ENCODE measurements at regions not wholly inside any gene's neighbourhood (a gene's known extent, or its start where the extent isn't known, plus 50 kb on each side); places are given as distances from the start of the nearest gene placed in this dataset.

- TF ChIP-seq POLR2A (IDR thresholded peaks at IDR 0.05; ENCODE audit: low read depth) (no peak), POLR2AphosphoS5 (IDR thresholded peaks at IDR 0.05) (no peak), EP300 (IDR thresholded peaks at IDR 0.05) (no peak)
- TF ChIP-seq, protein P1, sequence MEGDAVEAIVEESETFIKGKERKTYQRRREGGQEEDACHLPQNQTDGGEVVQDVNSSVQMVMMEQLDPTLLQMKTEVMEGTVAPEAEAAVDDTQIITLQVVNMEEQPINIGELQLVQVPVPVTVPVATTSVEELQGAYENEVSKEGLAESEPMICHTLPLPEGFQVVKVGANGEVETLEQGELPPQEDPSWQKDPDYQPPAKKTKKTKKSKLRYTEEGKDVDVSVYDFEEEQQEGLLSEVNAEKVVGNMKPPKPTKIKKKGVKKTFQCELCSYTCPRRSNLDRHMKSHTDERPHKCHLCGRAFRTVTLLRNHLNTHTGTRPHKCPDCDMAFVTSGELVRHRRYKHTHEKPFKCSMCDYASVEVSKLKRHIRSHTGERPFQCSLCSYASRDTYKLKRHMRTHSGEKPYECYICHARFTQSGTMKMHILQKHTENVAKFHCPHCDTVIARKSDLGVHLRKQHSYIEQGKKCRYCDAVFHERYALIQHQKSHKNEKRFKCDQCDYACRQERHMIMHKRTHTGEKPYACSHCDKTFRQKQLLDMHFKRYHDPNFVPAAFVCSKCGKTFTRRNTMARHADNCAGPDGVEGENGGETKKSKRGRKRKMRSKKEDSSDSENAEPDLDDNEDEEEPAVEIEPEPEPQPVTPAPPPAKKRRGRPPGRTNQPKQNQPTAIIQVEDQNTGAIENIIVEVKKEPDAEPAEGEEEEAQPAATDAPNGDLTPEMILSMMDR (IDR thresholded peaks at IDR 0.05) = no peak
- Histone ChIP-seq H3K27ac (replicated peaks in 1 of 4) (no peak overlapping the region), H3K4me1 (no peaks in the 10 kb centered on the region), H3K4me3 (no peak overlapping the region), H3K9me3 (peaks cover 0 to 6% (median 0%) of the 10 kb centered on the region in 4 donors), H3K36me3 (no peaks in the 10 kb centered on the region), H3K27me3 (no peaks in the 10 kb centered on the region)
- intact Hi-C loops (cut with DNase I) = no loop called here
- WGBS = 64% methylated on average over 2 of the region's 2 CpGs
- DNase-seq (ENCODE audit: extremely low spot score) = no peak
These were observed 365.9 kb downstream of the MMUT start for GRCh38 chr6:49097116-49097515.

DNA sequence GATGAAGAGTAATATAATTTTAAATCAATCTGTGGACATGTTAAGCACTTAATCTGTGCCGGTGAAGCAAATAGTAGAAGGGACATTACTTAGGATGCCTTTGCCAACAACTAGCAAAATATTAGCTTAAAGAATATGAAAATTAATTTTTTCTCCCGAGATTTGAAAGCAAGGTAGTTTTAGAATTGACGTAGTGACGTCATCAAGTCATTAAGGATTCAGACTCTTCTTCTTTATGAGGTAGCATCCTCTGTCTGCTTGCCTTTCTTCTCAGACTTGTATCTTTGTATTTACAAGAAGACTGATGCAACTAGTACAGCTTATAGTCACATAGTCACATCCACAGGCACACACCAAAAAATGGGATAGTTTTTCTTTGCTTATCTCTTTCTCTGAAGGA lies 374.4 kb downstream of the MMUT start:
- WGBS = 94% methylated on average over 4 of the region's 4 CpGs
- no peaks in the 10 kb centered on the region for H3K4me1 ChIP-seq
- no peak for TF ChIP-seq POLR2A (IDR thresholded peaks at IDR 0.05; ENCODE audit: low read depth)
- no peak for TF ChIP-seq EP300 (IDR thresholded peaks at IDR 0.05)
- TF ChIP-seq, protein P1 (IDR thresholded peaks at IDR 0.05) = no peak
- no peak for TF ChIP-seq POLR2AphosphoS5 (IDR thresholded peaks at IDR 0.05)

GRCh38 chr6:49087369-49087768 lies 375.7 kb downstream of the MMUT start:
- no peak for TF ChIP-seq EP300 (IDR thresholded peaks at IDR 0.05)
- no peak for TF ChIP-seq POLR2A (IDR thresholded peaks at IDR 0.05; ENCODE audit: low read depth)
- TF ChIP-seq, protein P1 (IDR thresholded peaks at IDR 0.05) = no peak
- no peak for TF ChIP-seq POLR2AphosphoS5 (IDR thresholded peaks at IDR 0.05)
- no peak overlapping the region for H3K27ac ChIP-seq (replicated peaks in 1 of 4)
- no peaks in the 10 kb centered on the region for H3K27me3 ChIP-seq
- no peaks in the 10 kb centered on the region for H3K36me3 ChIP-seq
- no peak for DNase-seq (ENCODE audit: extremely low spot score)
- intact Hi-C loops (cut with DNase I) = no loop called here
- WGBS = 76% methylated on average over 3 of the region's 3 CpGs
- no peaks in the 10 kb centered on the region for H3K9me3 ChIP-seq
- H3K4me3 ChIP-seq = no peak overlapping the region
- H3K4me1 ChIP-seq = no peaks in the 10 kb centered on the region

More for the DNA sequence above, 374.4 kb downstream of the MMUT start:
- Histone ChIP-seq H3K36me3 (no peaks in the 10 kb centered on the region), H3K27me3 (no peaks in the 10 kb centered on the region), H3K27ac (replicated peaks in 1 of 4) (no peak overlapping the region), H3K9me3 (no peaks in the 10 kb centered on the region), H3K4me3 (no peak overlapping the region)
- no peak for DNase-seq (ENCODE audit: extremely low spot score)
- intact Hi-C loops (cut with DNase I) = no loop called here

DNA sequence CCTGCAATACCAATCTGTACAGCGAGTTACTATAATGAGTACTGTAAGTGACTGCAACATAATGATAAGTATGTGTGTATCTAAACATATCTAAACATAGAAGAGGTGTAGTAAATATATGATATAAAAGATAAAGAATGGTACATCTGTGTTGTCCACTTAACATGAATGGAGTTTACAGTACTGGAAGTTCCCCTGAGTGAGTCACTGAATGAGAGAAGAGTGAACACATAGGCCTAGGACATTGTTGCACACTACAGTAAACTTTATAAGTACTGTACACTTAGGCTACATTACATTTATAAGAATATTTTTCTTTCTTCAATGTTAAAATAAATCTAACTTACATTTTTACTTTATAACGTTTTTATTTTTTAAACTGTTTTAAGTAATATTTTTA lies 380.4 kb downstream of the MMUT start:
- WGBS = 81% methylated on average over 2 of the region's 2 CpGs
- no peak for TF ChIP-seq POLR2AphosphoS5 (IDR thresholded peaks at IDR 0.05)
- TF ChIP-seq, protein P1 (IDR thresholded peaks at IDR 0.05) = no peak
- TF ChIP-seq EP300 (IDR thresholded peaks at IDR 0.05) = no peak
- H3K4me3 ChIP-seq = no peak overlapping the region
- no peaks in the 10 kb centered on the region for H3K36me3 ChIP-seq
- no peaks in the 10 kb centered on the region for H3K4me1 ChIP-seq
- H3K27me3 ChIP-seq = no peaks in the 10 kb centered on the region
- H3K27ac ChIP-seq (replicated peaks in 1 of 4) = no peak overlapping the region
- H3K9me3 ChIP-seq = no peaks in the 10 kb centered on the region
- intact Hi-C loops (cut with DNase I) = no loop called here
- DNase-seq (ENCODE audit: extremely low spot score) = no peak

DNA sequence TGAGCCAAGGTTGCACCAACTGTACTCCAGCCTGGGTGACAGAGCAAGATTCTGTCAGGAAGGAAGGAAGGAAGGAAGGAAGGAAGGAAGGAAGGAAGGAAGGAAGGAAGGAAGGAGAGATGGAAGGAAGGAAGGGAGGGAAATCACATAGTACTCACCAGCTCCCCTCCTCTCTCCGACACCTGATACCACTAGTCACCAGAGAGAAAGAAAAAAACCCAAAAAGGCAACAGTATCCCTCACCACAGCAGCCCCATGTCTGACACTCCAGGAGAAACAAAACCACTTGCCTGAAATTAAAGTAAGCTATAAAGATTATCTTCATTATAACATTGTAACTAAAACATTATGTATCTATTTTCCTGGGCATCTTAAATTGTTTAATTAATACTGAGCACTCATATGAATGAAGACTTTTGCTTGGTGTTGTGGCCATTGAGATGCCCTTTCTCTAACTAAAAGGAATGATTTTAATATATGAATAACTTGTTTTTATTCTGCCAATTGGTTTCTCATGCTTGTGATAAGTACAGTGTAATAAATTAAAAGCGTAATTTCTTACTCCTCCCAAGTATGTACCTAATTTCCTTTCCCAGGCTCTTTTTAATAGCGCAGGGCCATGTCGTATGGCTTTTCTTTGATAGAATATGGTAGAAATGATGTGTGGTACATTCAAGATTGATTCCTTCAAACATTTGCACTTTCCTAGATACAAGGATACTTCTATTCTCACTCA lies 390.0 kb downstream of the MMUT start:
- 92% methylated on average over 4 of the region's 4 CpGs for WGBS
- no peak for TF ChIP-seq POLR2AphosphoS5 (IDR thresholded peaks at IDR 0.05)
- TF ChIP-seq, protein P1 (IDR thresholded peaks at IDR 0.05) = no peak
- TF ChIP-seq EP300 (IDR thresholded peaks at IDR 0.05) = no peak
- no peak for TF ChIP-seq POLR2A (IDR thresholded peaks at IDR 0.05; ENCODE audit: low read depth)
- intact Hi-C loops (cut with DNase I) = no loop called here

More for the DNA sequence above, 390.0 kb downstream of the MMUT start:
- no peak for DNase-seq (ENCODE audit: extremely low spot score)
- Histone ChIP-seq H3K27ac (replicated peaks in 1 of 4) (no peak overlapping the region), H3K9me3 (no peaks in the 10 kb centered on the region), H3K4me3 (no peak overlapping the region), H3K36me3 (no peaks in the 10 kb centered on the region), H3K4me1 (no peaks in the 10 kb centered on the region), H3K27me3 (no peaks in the 10 kb centered on the region)

Measured in esophagus muscularis mucosa (tissue), 4 donors.